Fibroblast of lung (primary cell): ENCODE measurements at regions not wholly inside any gene's neighbourhood (a gene's known extent, or its start where the extent isn't known, plus 50 kb on each side); places are given as distances from the start of the nearest gene placed in this dataset.

Experiments used
- DNase-seq, 2 donors: peaks; one replicate each; pipeline versions ENCODE4 v3.0.0 to v3.0.0-alpha.2; 2010; ENCODE audit warnings: low read depth in 2 of 2
- H2AFZ ChIP-seq: 2 replicates; pipeline ENCODE4 v1.5.1; 2012; ENCODE audit warnings: low read length, control low read depth, inconsistent platforms
- H3K27ac ChIP-seq: 2 replicates; pipeline ENCODE4 v1.5.1; 2011; ENCODE audit warnings: low read length, control low read depth; ENCODE audit not compliant: insufficient read depth
- H3K27me3 ChIP-seq: 2 replicates; pipeline ENCODE4 v1.5.1; 2011; ENCODE audit warnings: mild to moderate bottlenecking, low read length; ENCODE audit not compliant: control insufficient read depth, insufficient read depth
- H3K36me3 ChIP-seq: 2 replicates; pipeline ENCODE4 v1.5.1; 2011; ENCODE audit warnings: low read length; ENCODE audit not compliant: control insufficient read depth, insufficient read depth
- H3K4me1 ChIP-seq: 2 replicates; pipeline ENCODE4 v1.5.1; 2011; ENCODE audit warnings: low read length; ENCODE audit not compliant: control insufficient read depth, insufficient read depth; ENCODE audit errors: extremely low read depth
- H3K4me2 ChIP-seq: 2 replicates; pipeline ENCODE4 v1.5.1; 2011; ENCODE audit warnings: low read length, control low read depth; ENCODE audit not compliant: insufficient read depth; ENCODE audit errors: extremely low read depth
- H3K4me3 ChIP-seq, 4 experiments: fragments of 200-600 bp in 1 of 4; sonication (generic) in 1 of 4; replicated peaks in 1 of 4; 2 replicates each; pipeline ENCODE4 v1.5.1; 2011 to 2016; ENCODE audit warnings: low read length in 4 of 4, low read depth in 3 of 4, mild to moderate bottlenecking in 3 of 4, control low read depth in 2 of 4, inconsistent platforms in 1 of 4, mixed read lengths in 1 of 4; ENCODE audit not compliant: insufficient read depth in 1 of 4; ENCODE audit errors: control extremely low read depth in 1 of 4
- H3K79me2 ChIP-seq: 2 replicates; pipeline ENCODE4 v1.5.1; 2012; ENCODE audit warnings: mild to moderate bottlenecking, low read length, inconsistent platforms; ENCODE audit not compliant: control insufficient read depth, insufficient read depth
- H3K9ac ChIP-seq: 2 replicates; pipeline ENCODE4 v1.5.1; 2011; ENCODE audit warnings: mild to moderate bottlenecking, low read length, control low read depth; ENCODE audit not compliant: insufficient read depth
- H3K9me3 ChIP-seq: 2 replicates; pipeline ENCODE4 v1.5.1; 2012; ENCODE audit warnings: low read depth, low read length; ENCODE audit not compliant: control insufficient read depth, insufficient read depth
- H4K20me1 ChIP-seq: 2 replicates; pipeline ENCODE4 v1.5.1; 2011; ENCODE audit warnings: low read length; ENCODE audit not compliant: control insufficient read depth, insufficient read depth; ENCODE audit errors: extremely low read depth
- CTCF ChIP-seq, 2 donors: IDR thresholded peaks in 1 of 2; conservative IDR thresholded peaks in 1 of 2; 1 replicate in 1 of 2; 2 replicates in 1 of 2; pipeline ENCODE4 v1.5.1; 2011 to 2012; ENCODE audit warnings: low read length in 2 of 2, control low read depth in 1 of 2, inconsistent platforms in 1 of 2, low read depth in 1 of 2, mild to moderate bottlenecking in 1 of 2
- EZH2 ChIP-seq: IDR thresholded peaks from 2 replicates; pipeline ENCODE4 v1.5.1; 2012; ENCODE audit warnings: low read length, control low read depth, mild to moderate bottlenecking; ENCODE audit errors: missing control alignments

GRCh38 chr6:11346516-11346915, 114.0 kb upstream of the NEDD9 start:
- no peak overlapping the region for H3K9ac ChIP-seq
- H3K36me3 ChIP-seq: no peaks in the 10 kb centered on the region
- no peak overlapping the region for H3K27ac ChIP-seq
- no peak overlapping the region for H3K4me2 ChIP-seq
- H3K27me3 ChIP-seq: no peaks in the 10 kb centered on the region
- H3K79me2 ChIP-seq: no peaks in the 10 kb centered on the region
- H2AFZ ChIP-seq: no peak overlapping the region
- H3K9me3 ChIP-seq: no peaks in the 10 kb centered on the region
- TF ChIP-seq CTCF (conservative IDR thresholded peaks at IDR 0.05 in 1 of 2, IDR thresholded peaks at IDR 0.05 in 1 of 2; ENCODE audit: low read depth in 1 of 2, low read length in 2 of 2) (no peak), EZH2 (no peak)
- H3K4me3 ChIP-seq: no peak overlapping the region
- H3K4me1 ChIP-seq: no peaks in the 10 kb centered on the region
- H4K20me1 ChIP-seq: no peaks in the 10 kb centered on the region
- no peak for DNase-seq

GRCh38 chr6:11345536-11345935, 113.1 kb upstream of the NEDD9 start:
- no peaks in the 10 kb centered on the region for H3K9me3 ChIP-seq
- no peak overlapping the region for H3K4me3 ChIP-seq
- H3K27me3 ChIP-seq: no peaks in the 10 kb centered on the region
- no peak overlapping the region for H2AFZ ChIP-seq
- TF ChIP-seq EZH2: no peak
- no peak for TF ChIP-seq CTCF (conservative IDR thresholded peaks at IDR 0.05 in 1 of 2, IDR thresholded peaks at IDR 0.05 in 1 of 2; ENCODE audit: low read depth in 1 of 2, low read length in 2 of 2)
- no peak overlapping the region for H3K4me2 ChIP-seq
- H3K36me3 ChIP-seq: no peaks in the 10 kb centered on the region
- H4K20me1 ChIP-seq: no peaks in the 10 kb centered on the region
- H3K27ac ChIP-seq: no peak overlapping the region
- DNase-seq: no peak
- H3K4me1 ChIP-seq: no peaks in the 10 kb centered on the region
- no peak overlapping the region for H3K9ac ChIP-seq
- no peaks in the 10 kb centered on the region for H3K79me2 ChIP-seq

- Histone ChIP-seq H3K27ac (no peak overlapping the region), H3K9ac (no peak overlapping the region), H4K20me1 (no peaks in the 10 kb centered on the region), H3K4me3 (no peak overlapping the region), H2AFZ (no peak overlapping the region), H3K4me1 (no peaks in the 10 kb centered on the region), H3K36me3 (no peaks in the 10 kb centered on the region), H3K9me3 (no peaks in the 10 kb centered on the region), H3K79me2 (no peaks in the 10 kb centered on the region), H3K4me2 (no peak overlapping the region), H3K27me3 (no peaks in the 10 kb centered on the region)
- DNase-seq: no peak
- TF ChIP-seq CTCF (conservative IDR thresholded peaks at IDR 0.05 in 1 of 2, IDR thresholded peaks at IDR 0.05 in 1 of 2; ENCODE audit: low read depth in 1 of 2, low read length in 2 of 2) (no peak), EZH2 (no peak)
Measured at GRCh38 chr6:11343963-11344723, 111.7 kb upstream of the NEDD9 start.
